Parathyroid adenoma (tissue), 2 donors: ENCODE measurements at regions not wholly inside any gene's neighbourhood (a gene's known extent, or its start where the extent isn't known, plus 50 kb on each side); places are given as distances from the start of the nearest gene placed in this dataset.

Experiments
- H2AFZ ChIP-seq: fragments of 300-600 bp; sonication (generic); one replicate; pipeline ENCODE4 v1.7.0; 2017; ENCODE audit warnings: antibody characterized with exemption, mild to moderate bottlenecking
- H3K27ac ChIP-seq: fragments of 300-600 bp; sonication (generic); one replicate; pipeline ENCODE4 v1.7.0; 2017
- H3K27me3 ChIP-seq: fragments of 300-600 bp; sonication (generic); one replicate; pipeline ENCODE4 v1.7.0; 2017; ENCODE audit warnings: low read length; ENCODE audit not compliant: control insufficient read depth, insufficient read depth
- H3K36me3 ChIP-seq: fragments of 300-600 bp; sonication (generic); one replicate; pipeline ENCODE4 v1.7.0; 2017; ENCODE audit warnings: low read length; ENCODE audit not compliant: control insufficient read depth, insufficient read depth
- H3K4me1 ChIP-seq: fragments of 300-600 bp; sonication (generic); one replicate; pipeline ENCODE4 v1.7.0; 2017; ENCODE audit warnings: control low read depth
- H3K4me2 ChIP-seq: fragments of 300-600 bp; sonication (generic); one replicate; pipeline ENCODE4 v1.7.0; 2017; ENCODE audit warnings: low read length
- H3K4me3 ChIP-seq: fragments of 300-600 bp; sonication (generic); one replicate; pipeline ENCODE4 v1.7.0; 2017; ENCODE audit warnings: low read depth, low read length
- H3K79me2 ChIP-seq: fragments of 300-600 bp; sonication (generic); one replicate; pipeline ENCODE4 v1.7.0; 2017; ENCODE audit warnings: control low read depth
- H3K9ac ChIP-seq: fragments of 300-600 bp; sonication (generic); one replicate; pipeline ENCODE4 v1.7.0; 2017; ENCODE audit warnings: mild to moderate bottlenecking
- H3K9me3 ChIP-seq: fragments of 300-600 bp; sonication (generic); one replicate; pipeline ENCODE4 v1.7.0; 2017; ENCODE audit warnings: low read length; ENCODE audit not compliant: control insufficient read depth
- TF ChIP-seq, protein P1 (sequence below): fragments of 300-600 bp; sonication (generic); IDR thresholded peaks from one replicate; pipeline ENCODE4 v1.7.0; 2017; ENCODE audit warnings: antibody characterized with exemption, mild to moderate bottlenecking
- donor health status: primary hyperparathyroidism.

DNA sequence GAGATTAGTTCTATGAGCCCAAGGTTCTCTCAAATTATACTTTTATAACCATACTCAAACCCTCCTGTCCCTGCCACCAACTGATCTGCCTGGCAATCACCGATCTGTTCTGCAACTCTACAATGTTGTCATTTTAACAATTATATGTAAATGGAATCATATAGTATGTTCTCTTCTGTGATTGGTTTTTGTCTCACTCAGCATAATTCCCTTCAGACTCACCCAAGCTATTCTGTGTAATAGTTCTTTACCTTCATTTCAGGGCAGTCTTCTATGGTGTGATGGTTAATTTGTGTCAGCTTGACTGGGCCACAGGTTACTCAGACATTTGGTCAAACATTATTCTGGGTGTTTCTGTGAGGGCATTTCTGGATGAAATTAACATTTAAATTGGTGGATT is 181.9 kb upstream of the CXCL12 start:
- H3K4me3 ChIP-seq, result no peak overlapping the region
- no peak overlapping the region for H3K27ac ChIP-seq
- H3K79me2 ChIP-seq, result no peaks in the 10 kb centered on the region
- TF ChIP-seq, protein P1, sequence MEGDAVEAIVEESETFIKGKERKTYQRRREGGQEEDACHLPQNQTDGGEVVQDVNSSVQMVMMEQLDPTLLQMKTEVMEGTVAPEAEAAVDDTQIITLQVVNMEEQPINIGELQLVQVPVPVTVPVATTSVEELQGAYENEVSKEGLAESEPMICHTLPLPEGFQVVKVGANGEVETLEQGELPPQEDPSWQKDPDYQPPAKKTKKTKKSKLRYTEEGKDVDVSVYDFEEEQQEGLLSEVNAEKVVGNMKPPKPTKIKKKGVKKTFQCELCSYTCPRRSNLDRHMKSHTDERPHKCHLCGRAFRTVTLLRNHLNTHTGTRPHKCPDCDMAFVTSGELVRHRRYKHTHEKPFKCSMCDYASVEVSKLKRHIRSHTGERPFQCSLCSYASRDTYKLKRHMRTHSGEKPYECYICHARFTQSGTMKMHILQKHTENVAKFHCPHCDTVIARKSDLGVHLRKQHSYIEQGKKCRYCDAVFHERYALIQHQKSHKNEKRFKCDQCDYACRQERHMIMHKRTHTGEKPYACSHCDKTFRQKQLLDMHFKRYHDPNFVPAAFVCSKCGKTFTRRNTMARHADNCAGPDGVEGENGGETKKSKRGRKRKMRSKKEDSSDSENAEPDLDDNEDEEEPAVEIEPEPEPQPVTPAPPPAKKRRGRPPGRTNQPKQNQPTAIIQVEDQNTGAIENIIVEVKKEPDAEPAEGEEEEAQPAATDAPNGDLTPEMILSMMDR, result no peak
- H2AFZ ChIP-seq, result no peak overlapping the region
- no peaks in the 10 kb centered on the region for H3K36me3 ChIP-seq
- no peaks in the 10 kb centered on the region for H3K27me3 ChIP-seq
- H3K9ac ChIP-seq, result no peak overlapping the region
- H3K4me2 ChIP-seq, result no peak overlapping the region
- H3K4me1 ChIP-seq, result no peaks in the 10 kb centered on the region
- no peaks in the 10 kb centered on the region for H3K9me3 ChIP-seq

- Histone ChIP-seq H3K9ac (no peak overlapping the region), H3K36me3 (no peaks in the 10 kb centered on the region), H3K4me1 (no peaks in the 10 kb centered on the region), H3K9me3 (no peaks in the 10 kb centered on the region), H3K4me3 (no peak overlapping the region), H3K27me3 (no peaks in the 10 kb centered on the region), H2AFZ (no peak overlapping the region), H3K27ac (no peak overlapping the region), H3K4me2 (no peak overlapping the region), H3K79me2 (no peaks in the 10 kb centered on the region)
- TF ChIP-seq, protein P1, result no peak
Observed at GRCh38 chr10:44567471-44567870, 182.6 kb upstream of the CXCL12 start.

DNA sequence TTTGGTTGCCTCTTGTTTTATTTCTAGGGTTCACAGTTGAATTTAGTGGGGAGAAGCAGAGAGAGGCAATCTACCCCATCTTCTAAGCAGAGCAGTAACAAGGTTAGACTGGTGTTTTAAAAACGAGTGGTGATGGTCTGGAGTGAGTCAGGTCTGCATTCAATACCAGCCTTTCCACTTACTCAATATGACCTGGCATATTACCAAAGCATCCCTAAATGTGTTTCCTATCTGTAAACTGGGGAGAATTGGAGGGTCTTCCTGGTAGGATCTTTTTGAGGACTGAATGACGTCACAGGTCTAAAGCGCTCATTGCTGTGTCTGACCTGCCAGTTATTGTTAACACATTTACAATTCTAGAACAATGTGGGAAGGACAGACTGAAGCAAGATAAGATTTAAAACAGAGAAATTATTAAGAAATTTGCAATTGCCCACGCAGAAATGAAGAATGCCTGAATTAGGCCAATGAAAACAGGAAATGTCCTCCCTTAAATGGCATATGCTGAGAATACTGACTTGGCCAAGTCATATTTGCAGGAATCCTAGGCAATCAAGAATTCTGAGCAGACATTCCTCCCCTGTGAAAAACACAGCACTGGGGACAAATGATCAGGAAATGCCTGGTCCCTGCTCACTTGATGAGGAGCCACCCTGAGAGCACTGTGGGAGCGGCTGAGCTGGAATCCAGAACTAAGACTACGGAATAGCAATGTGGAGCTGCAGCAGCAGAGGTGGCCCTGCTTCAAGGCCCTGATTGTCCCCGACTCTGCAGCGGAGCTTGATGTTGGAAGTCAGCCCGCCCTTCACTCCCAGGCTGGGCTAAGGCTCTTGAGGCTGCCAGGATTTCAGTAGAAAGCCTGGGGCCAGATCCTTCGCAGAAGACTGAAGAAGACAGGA is 184.5 kb upstream of the CXCL12 start:
- Histone ChIP-seq H3K4me3 (no peak overlapping the region), H3K4me2 (no peak overlapping the region), H3K9me3 (no peaks in the 10 kb centered on the region), H2AFZ (no peak overlapping the region), H3K36me3 (no peaks in the 10 kb centered on the region), H3K27me3 (no peaks in the 10 kb centered on the region), H3K4me1 (no peaks in the 10 kb centered on the region), H3K79me2 (no peaks in the 10 kb centered on the region), H3K9ac (no peak overlapping the region), H3K27ac (no peak overlapping the region)
- TF ChIP-seq, protein P1, result no peak

GRCh38 chr10:44571701-44572100 is 186.8 kb upstream of the CXCL12 start:
- TF ChIP-seq, protein P1, result no peak
- H3K27me3 ChIP-seq, result no peaks in the 10 kb centered on the region
- no peak overlapping the region for H3K9ac ChIP-seq
- H2AFZ ChIP-seq, result no peak overlapping the region
- H3K9me3 ChIP-seq, result no peaks in the 10 kb centered on the region
- no peak overlapping the region for H3K4me3 ChIP-seq
- no peaks in the 10 kb centered on the region for H3K36me3 ChIP-seq
- no peaks in the 10 kb centered on the region for H3K79me2 ChIP-seq
- no peaks in the 10 kb centered on the region for H3K4me1 ChIP-seq
- no peak overlapping the region for H3K27ac ChIP-seq
- H3K4me2 ChIP-seq, result no peak overlapping the region

- Histone ChIP-seq H2AFZ (no peak overlapping the region), H3K27ac (no peak overlapping the region), H3K4me2 (no peak overlapping the region), H3K27me3 (no peaks in the 10 kb centered on the region), H3K4me3 (no peak overlapping the region), H3K36me3 (no peaks in the 10 kb centered on the region), H3K4me1 (no peaks in the 10 kb centered on the region), H3K9me3 (no peaks in the 10 kb centered on the region), H3K79me2 (no peaks in the 10 kb centered on the region), H3K9ac (no peak overlapping the region)
- TF ChIP-seq, protein P1, result no peak
Observed at GRCh38 chr10:44572146-44572545, 187.2 kb upstream of the CXCL12 start.
